HPDE6-E6E7 (cell line): ENCODE measurements at regions not wholly inside any gene's neighbourhood (a gene's known extent, or its start where the extent isn't known, plus 50 kb on each side); places are given as distances from the start of the nearest gene placed in this dataset.
"Not testable (repeated sequence)": the region's sequence is repeated elsewhere in the genome, so short reads cannot be mapped to it uniquely, and the experiment has no call there.

ENCODE experiments used
- DNase-seq: peaks from one replicate; pipeline ENCODE4 v3.0.0; 2011; ENCODE audit warnings: missing footprints; ENCODE audit errors: extremely low spot score

DNA sequence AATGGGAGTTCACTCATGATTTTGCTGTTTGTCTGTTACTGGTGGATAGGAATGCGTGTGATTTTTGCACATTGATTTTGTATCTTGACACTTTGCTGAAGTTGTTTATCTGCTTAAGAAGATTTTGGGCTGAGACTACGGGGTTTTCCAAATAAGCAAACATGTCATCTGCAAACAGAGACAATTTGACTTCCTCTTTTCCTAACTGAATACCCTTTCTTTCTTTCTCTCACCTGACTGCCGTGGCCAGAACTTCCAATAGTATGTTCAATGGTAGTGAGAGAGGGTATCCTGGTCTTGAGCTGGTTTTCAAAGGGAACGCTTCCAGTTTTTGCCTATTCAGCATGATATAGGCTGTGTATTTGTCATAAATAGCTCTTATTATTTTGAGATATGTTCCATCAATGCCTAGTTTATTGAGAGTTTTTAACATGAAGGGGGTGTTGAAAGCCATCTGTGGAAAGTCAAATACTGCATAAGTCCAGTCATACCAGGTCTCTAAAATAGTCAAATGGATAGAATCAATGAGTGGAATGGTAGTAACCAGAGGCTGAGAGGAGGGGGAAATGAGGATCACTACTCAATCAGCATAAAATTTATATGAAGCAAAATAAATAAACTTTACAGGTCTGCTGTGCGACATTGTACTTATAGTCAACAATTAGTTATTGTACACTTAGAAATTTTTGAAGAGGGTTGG, 610.4 kb upstream of the ADGRB3 start:
- no peak for DNase-seq

DNA sequence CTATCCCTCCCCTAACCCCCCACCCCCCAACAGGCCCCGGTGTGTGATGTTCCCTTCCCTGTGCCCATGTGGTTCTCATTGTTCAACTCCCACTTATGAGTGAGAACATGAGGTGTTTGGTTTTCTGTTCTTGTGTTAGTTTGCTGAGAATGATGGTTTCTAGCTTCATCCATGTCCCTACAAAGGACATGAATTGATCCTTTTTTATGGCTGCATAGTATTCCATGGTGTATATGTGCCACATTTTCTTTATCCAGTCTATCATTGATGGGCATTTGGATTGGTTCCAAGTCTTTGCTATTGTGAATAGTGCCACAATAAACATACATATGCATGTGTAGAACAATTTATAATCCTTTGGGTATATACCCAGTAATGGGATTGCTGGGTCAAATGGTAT, 612.1 kb upstream of the ADGRB3 start:
- DNase-seq = not testable (repeated sequence)

DNA sequence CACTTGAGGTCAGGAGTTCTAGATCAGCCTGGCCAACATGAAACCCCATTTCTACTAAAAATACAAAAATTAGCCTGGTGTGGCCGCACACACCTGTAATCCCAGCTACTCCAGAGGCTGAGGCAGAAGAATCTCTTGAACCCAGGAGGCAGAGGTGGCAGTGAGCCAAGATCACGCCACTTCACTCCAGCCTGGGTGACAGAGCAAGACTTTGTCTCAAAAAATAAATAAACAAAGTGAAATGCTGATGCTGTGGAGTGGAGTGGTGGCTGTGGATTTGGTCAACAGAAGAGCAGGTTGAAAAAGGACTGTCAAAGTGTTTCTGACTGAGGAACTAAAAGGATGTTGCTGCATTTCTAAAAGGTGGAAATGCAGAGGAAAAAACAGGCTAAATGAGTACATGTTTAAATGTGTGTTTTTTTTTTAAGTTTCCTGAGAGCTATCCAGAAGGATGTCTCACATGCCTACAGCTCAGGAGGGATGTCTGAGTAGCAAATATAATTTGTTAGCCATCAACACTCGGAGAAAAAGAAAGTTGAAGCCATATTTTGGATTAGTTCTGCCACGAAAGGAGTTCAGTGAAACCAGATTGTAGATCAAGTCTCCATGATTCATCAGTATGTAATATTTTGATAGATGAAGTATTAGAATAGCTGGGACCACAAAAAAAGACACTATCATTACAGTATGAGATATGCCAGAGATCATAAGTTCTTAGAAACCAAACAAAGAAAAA, 621.1 kb upstream of the ADGRB3 start:
- no peak for DNase-seq

DNA sequence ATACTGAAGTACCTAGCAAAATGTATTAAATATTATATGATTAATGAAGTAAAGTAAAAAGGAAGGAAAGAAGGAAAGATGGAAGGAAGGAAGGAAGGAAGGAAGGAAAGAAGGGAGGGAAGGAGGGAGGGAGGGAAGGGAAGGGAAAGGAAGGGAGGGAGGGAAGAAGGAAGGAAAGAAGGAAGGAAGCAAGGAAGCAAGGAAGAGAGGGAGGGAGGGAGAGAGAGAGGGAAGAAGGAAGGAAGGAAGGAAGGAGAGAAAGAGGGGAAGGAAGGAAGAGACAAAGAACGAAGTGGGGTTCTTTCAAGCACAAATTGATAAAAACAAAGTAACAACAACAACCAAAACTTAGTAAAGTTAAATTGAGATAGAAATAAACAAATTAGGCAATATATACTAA, 622.3 kb upstream of the ADGRB3 start:
- DNase-seq = no peak

DNA sequence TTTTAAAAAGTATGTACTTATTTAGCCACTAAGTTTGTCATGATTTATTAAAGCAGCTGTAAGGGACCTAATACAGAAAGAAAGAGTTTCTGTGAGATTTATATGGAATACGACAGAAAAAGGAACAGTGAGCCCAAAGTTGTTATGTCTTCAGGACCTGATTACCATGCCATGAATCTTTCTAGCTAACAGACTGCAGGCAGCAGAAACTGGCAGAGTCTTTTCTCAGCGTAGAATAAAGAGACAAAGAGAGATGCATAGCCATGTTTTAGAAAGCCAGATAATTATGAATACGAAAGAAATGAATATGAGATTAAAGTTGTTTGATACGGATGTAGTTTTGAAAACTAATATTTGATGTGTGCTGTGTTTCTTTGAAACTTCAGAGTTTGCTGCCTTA, 624.1 kb upstream of the ADGRB3 start:
- DNase-seq = no peak

DNA sequence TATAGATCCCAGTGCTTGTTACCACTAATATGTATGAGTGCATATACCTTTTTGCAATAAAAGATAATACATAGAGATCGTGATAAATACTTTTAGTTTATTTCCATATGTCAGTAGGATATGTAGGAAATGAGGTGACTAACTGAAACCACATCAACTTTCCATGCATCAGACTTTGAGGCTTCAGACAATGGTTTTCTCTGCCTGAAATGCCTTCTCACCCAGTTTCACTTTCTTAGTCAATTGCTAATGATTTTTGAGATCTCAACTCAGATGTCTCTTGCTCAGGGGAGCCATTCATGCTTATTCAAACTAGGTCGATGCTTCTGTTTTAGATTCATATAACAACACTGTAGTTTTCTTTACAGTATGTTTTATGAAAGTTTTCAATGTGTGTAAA, 626.6 kb upstream of the ADGRB3 start:
- DNase-seq = peak; percentile 1

DNA sequence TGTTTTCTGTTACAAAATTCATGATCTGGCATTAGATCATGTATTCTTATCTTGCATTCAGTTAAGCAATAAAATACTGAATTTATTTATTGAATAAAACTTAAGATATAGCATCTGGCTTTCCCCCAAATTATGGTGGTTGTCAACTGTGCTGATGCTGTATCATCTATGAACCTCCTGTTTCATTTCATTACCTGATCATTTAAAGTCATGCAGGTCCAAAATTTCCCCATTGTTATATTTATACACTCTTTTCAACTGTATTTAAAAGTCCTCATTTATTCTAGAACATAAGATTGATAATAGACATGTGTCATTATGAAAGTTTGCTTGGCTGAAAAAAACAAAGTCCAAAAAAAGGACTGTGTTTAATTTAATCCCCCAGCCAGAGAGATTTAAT, 627.4 kb upstream of the ADGRB3 start:
- no peak for DNase-seq

DNA sequence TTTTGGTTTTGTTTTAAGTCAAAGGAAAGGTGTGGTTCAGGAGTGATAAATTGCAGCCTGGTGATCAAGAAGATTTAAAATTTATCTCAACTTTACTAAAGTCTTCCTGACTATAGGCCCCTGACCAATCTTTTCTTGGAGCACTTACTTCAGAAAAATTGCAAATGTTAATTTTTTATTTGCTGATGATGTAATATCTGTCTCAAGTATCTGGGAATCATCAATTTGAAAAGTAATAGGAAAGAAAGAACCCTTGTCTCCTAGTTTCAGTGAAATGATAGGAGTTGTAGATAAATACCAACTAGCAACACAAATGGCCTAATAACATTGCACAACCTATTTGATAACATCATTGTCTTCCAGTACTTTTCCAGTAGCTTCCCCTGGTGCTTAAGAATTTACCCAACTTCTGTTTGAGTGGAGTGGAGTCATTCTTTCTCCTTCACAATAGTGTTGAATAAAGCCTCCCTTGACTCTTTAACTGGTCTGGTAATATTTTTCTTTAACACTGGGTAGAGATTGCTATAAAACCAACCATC, 648.3 kb upstream of the ADGRB3 start:
- DNase-seq = no peak

DNA sequence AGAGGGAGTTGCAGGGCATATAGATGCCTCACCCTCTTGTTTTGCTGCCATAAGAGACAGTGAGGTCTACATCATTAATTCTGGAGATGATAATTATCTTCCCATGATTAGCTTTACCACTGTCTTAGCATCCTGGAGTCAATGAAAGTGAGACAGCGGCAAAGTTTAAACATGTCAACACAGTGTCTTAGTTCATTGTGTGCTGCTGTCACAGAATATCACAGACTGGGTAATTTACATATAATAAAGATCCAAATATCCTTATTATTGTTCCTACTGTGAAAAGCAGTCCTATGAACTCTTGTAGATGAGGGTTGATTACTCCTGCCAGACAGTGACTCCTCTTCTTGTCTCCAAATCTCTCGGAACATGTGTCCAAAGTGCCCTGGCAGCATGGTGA, 658.6 kb upstream of the ADGRB3 start:
- no peak for DNase-seq

DNA sequence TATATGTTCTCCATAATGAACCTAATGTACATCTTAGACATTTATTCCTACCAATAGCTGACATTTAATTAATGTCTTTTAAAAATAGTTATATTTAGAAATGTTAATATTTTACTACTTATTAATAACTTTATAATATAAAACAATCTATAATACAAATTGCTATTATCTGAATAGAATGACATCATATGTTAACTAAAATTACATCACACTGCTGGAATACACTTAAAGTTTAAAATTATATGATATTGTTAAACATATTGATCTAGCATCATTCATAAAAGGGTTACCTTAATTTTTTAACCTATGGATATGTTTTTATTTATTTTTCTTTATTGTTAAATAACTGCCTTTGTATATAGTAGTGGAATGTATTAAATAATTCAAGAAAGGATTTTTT, 660.2 kb upstream of the ADGRB3 start:
- DNase-seq = no peak

DNA sequence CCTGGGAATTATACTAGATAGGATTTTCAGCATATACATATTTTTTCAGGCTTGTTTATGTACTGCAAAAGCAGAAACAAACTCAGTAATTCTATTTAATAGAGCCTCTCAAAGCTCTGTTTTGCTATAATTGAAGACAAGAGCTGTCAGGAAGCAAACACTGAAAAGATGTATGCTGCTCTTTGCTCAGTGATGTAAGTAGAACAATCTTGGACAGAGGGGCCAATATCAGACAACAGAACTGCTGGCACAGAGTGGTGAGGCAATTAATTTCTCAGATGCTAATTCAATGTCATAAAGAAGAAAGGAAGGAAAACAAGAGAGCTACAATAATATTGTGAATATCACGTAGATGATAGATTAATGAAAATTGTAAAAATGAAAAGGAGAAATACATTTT, 663.3 kb upstream of the ADGRB3 start:
- no peak for DNase-seq

DNA sequence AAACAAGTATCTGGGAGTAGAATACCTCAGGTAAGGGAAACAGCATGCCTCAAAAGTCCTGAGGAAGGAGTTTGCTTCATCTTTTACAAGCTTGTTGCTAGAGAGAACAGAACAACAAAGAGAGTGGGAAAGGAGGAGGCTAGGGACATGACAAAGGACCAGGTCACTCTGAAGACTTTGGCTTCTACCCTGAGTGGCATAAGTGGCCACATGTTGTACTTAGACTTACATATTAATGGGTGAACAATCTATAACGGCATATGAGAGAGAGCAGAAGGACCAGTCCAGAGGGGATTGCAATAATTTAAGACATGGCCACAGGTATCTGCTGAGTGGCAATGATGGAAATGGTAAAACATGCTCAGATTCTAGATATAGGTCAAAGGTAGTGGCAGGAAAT, 668.3 kb upstream of the ADGRB3 start:
- DNase-seq = no peak

DNA sequence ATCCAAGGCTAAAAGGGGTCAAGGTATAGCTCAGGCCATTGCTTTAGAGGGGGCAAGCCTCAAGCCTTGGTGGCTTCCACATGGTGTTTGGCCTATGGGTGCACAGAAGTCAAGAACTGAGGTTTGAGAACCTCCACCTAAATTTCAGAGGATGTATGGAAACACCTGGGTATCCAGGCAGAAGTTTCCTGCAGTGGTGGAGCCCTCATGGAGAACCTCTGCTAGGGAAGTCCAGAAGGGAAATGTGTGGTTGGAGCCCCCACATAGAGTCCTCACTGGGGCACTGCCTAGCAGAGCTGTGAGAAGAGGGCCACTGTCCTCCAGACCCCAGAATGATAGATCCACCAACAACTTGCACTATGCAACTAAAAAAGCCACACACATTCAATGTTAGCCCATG, 678.7 kb upstream of the ADGRB3 start:
- DNase-seq = no peak

DNA sequence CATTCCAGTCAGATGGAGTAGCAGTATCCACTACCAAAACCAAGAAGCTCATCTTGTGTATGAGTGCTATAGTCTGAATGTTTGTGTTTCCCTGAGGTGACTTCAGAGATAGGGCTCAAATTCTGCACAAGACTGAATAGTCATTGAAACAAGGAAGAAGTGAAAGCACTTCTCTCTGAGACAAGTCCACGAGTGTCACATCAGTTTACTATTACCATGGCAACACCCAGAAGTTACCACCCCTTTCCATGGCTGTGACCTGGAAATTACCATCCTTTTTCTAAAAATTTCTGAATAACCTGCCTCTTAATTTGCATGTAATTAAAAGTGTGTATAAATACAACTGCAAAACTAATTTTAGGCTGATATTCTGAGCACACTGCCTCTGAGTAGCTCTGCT, 682.1 kb upstream of the ADGRB3 start:
- no peak for DNase-seq

DNA sequence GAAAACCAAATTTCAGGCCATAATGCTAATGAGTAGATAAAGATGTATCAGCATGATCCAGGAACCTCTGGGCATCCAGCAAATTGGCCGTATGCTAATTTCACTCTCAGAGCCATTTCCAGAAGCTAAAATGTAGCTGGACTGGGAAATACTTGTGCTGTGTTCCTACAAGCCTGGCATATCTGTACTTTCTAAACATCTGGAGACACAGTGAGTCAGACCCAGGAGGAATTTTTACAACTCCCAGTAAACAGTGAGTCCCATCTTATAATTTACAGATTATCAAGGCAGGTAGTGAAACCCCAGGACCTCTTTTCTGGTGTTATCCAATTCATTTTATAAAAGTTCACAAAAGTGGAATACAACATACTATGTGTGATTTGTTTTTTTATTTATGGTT, 683.0 kb upstream of the ADGRB3 start:
- peak; percentile 4 for DNase-seq

DNA sequence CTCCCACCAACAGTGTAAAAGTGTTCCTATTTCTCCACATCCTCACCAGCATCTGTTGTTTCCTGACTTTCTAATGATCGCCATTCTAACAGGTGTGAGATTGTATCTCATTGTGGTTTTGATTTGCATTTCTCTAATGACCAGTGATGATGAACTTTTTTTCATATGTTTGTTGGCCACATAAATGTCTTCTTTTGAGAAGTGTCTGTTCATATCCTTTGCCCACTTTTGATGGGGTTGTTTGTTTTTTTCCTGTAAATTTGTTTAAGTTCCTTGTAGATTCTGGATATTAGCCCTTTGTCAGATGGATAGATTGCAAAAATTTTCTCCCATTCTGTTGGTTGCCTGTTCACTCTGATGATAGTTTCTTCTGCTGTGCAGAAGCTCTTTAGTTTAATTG, 687.3 kb upstream of the ADGRB3 start:
- DNase-seq = not testable (repeated sequence)

DNA sequence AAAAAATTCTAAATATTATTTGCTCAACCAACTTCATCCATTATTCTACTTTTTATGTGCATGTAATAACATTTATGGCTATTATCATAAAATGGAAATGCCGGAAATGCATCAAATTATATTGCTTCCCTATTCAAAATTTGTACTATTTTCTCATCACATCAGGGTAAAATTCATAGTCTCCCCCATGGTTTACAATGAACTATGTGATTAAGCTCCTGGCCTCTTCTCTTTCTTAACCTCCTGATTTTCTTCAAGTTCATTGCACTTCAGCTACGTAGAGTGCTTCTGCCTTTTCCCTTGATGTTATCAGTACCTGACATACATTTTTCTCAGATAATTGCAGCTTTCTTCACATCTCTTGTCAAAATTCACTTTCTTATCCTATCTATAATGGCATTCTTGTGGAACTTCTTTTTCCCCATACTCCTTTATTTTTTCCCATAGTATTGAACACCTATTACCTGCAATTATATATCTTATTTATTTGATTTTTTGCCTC, 699.1 kb upstream of the ADGRB3 start:
- DNase-seq = no peak

DNA sequence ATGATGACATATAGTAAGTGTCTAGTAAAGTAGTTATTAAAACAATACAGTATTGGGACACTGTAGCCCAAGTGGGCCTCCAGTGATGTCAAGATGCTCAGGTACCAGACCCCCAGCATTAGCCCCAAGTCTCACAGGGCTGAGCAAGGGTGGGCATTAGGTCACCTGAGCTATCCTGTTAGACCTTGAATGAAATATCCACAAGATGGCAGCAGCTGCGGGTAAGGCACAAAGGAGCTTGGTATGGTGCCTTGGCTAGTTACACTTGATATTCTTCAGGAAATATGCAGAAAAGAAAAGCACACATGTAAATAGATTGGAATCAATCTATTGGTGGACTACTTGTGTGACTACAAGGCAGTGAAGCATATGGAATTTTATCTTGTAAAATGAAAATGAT, 701.8 kb upstream of the ADGRB3 start:
- DNase-seq = no peak

DNA sequence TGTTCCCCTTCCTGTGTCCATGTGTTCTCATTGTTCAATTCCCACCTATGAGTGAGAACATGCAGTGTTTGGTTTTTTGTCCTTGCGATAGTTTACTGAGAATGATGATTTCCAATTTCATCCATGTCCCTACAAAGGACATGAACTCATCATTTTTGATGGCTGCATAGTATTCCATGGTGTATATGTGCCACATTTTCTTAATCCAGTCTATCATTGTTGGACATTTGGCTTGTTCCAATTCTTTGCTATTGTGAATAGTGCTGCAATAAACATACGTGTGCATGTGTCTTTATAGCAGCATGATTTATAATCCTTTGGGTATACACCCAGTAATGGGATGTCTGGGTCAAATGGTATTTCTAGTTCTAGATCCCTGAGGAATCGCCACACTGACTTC, 712.5 kb upstream of the ADGRB3 start:
- DNase-seq = not testable (repeated sequence)

DNA sequence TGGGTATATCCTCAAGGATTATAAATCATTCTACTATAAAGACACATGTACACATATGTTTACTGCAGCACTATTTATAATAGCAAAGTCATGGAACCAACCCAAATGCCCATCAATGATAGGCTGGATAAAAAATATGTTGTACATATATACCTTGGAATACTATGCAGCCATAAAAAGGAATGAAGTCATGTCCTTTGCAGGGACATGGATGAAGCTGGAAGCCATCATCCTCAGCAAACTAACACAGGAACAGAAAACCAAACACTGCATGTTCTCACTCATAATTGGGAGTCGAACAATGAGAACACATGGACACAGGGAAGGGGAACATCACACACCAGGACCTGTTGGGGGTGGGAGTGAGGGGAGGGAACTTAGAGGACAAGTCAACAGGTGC, 715.0 kb upstream of the ADGRB3 start:
- DNase-seq = not testable (repeated sequence)

DNA sequence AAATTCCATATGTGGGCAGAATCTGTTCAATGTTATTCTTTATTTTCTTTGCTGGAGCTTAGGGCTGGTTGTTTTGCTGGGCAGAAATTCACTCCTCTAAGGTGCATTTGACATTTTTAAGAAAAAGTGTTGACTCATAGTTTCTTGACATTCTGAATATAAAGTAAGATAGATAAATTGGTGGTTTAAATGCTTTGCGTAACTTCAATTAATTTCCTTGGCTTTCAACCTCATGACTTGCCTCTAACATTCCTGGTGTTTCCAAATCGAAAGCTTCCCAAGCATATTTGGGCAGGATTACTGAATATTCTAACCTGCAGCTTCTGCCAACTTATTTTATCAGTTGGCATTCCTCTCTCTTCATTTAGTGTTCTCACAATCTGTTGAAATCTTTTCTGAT, 718.7 kb upstream of the ADGRB3 start:
- no peak for DNase-seq

DNA sequence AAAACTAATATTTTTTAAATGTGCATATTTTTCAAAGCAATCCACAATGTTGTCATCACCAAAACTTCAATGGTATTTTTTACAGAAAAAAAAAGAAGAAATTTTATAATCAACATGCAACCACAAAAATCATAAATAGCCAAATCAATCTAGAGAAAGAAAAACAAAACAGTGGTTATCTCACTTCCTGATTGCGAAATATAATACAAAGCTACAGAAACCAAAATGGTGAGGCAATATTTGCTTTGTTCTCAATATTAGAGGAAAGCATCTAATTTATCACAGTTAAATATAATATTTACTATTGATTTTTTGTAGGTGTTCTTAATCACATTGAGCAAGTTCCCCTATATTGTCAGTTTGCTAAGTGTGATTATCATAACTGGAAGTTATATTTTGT, 720.7 kb upstream of the ADGRB3 start:
- DNase-seq = no peak

DNA sequence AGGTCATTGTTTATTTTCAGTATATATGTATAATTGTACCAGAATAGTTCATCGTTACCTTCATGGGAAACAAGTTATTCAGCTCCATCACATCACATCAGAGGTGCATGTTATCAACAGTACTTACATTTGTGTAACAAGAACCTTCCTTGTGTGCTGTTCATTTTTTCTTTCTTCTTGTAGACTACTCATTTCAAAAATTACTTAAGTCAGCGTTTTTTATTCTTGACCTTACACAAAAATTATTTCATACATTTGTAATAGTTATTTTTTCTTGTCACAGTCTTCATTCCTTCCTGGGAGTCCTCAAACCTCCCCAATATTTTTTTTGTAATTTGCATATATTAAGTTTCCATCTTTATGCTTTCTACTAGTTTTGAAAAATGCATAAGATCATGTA, 725.7 kb upstream of the ADGRB3 start:
- no peak for DNase-seq
